Neuronal stem cell (in vitro differentiated cells): ENCODE measurements at regions not wholly inside any gene's neighbourhood (a gene's known extent, or its start where the extent isn't known, plus 50 kb on each side); places are given as distances from the start of the nearest gene placed in this dataset.

Experiments
- DNase-seq: peaks from one replicate; pipeline ENCODE4 v3.0.0-alpha.2; 2013; ENCODE audit warnings: low spot score
- H2AFZ ChIP-seq: one replicate; pipeline ENCODE4 v1.6.1; 2013; ENCODE audit warnings: mild to moderate bottlenecking, low read length, inconsistent platforms
- H2AK5ac ChIP-seq: 2 replicates; pipeline ENCODE4 v1.6.1; 2013; ENCODE audit warnings: low read depth, mild to moderate bottlenecking, inconsistent platforms, low read length, moderate library complexity, mixed read lengths
- H2BK120ac ChIP-seq: 2 replicates; pipeline ENCODE4 v1.6.1; 2013; ENCODE audit warnings: low read depth, mild to moderate bottlenecking, inconsistent platforms, low read length, moderate library complexity, mixed read lengths
- H2BK12ac ChIP-seq: one replicate; pipeline ENCODE4 v1.6.1; 2013; ENCODE audit warnings: low read length, inconsistent platforms
- H2BK15ac ChIP-seq: 2 replicates; pipeline ENCODE4 v1.6.1; 2013; ENCODE audit warnings: mild to moderate bottlenecking, low read length, inconsistent platforms, mixed read lengths
- H2BK5ac ChIP-seq: one replicate; pipeline ENCODE4 v1.6.1; 2013; ENCODE audit warnings: inconsistent platforms, mild to moderate bottlenecking, low read length, moderate library complexity
- H3K14ac ChIP-seq: one replicate; pipeline ENCODE4 v1.6.1; 2013; ENCODE audit warnings: low read length, inconsistent platforms
- H3K18ac ChIP-seq: 2 replicates; pipeline ENCODE4 v1.6.1; 2013; ENCODE audit warnings: low read length, inconsistent platforms
- H3K23ac ChIP-seq: 2 replicates; pipeline ENCODE4 v1.6.1; 2013; ENCODE audit warnings: low read depth, mild to moderate bottlenecking, mixed read lengths, low read length, inconsistent platforms; ENCODE audit not compliant: poor library complexity
- H3K27ac ChIP-seq: replicated peaks from 3 replicates; pipeline ENCODE4 v1.5.1; 2013; ENCODE audit warnings: low read length, inconsistent platforms
- H3K27me3 ChIP-seq, 3 experiments: 2 replicates each; pipeline ENCODE4 v1.6.1; 2013; ENCODE audit warnings: low read length in 3 of 3, mild to moderate bottlenecking in 2 of 3, inconsistent platforms in 1 of 3, low read depth in 1 of 3, mixed read lengths in 1 of 3, moderate library complexity in 1 of 3; ENCODE audit not compliant: control insufficient read depth in 3 of 3, insufficient read depth in 3 of 3
- H3K36me3 ChIP-seq, 2 donors: replicated peaks in 1 of 2; 2 replicates each; pipeline ENCODE4 v1.6.1; 2013; ENCODE audit warnings: low read length in 2 of 2; ENCODE audit not compliant: control insufficient read depth in 2 of 2, insufficient read depth in 2 of 2
- H3K4ac ChIP-seq: 2 replicates; pipeline ENCODE4 v1.6.1; 2013; ENCODE audit warnings: inconsistent platforms, mild to moderate bottlenecking, low read length, moderate library complexity
- H3K4me1 ChIP-seq, 2 donors: 1 replicate in 1 of 2; 2 replicates in 1 of 2; pipeline ENCODE4 v1.6.1; 2013; ENCODE audit warnings: low read length in 2 of 2, low read depth in 1 of 2; ENCODE audit not compliant: control insufficient read depth in 2 of 2, insufficient read depth in 1 of 2
- H3K4me2 ChIP-seq: one replicate; pipeline ENCODE4 v1.6.1; 2013; ENCODE audit warnings: mild to moderate bottlenecking, low read length, inconsistent platforms; ENCODE audit not compliant: insufficient read depth, poor library complexity, severe bottlenecking
- H3K4me3 ChIP-seq, 2 donors: 2 replicates each; pipeline ENCODE4 v1.5.1; 2013; ENCODE audit warnings: low read length in 2 of 2, mild to moderate bottlenecking in 2 of 2, inconsistent platforms in 1 of 2, moderate library complexity in 1 of 2
- H3K79me1 ChIP-seq: one replicate; pipeline ENCODE4 v1.6.1; 2013; ENCODE audit warnings: low read depth, mild to moderate bottlenecking, inconsistent platforms, low read length, moderate library complexity
- H3K9ac ChIP-seq: one replicate; pipeline ENCODE4 v1.6.1; 2013; ENCODE audit warnings: mild to moderate bottlenecking, low read depth, low read length, inconsistent platforms; ENCODE audit not compliant: poor library complexity
- H3K9me3 ChIP-seq, 2 donors: replicated peaks in 1 of 2; 2 replicates each; pipeline versions ENCODE3 to v1.6.1; 2013; ENCODE audit warnings: low read length in 2 of 2, mild to moderate bottlenecking in 2 of 2, inconsistent platforms in 1 of 2, low read depth in 1 of 2, mixed read lengths in 1 of 2, moderate library complexity in 1 of 2; ENCODE audit not compliant: control insufficient read depth in 2 of 2, insufficient read depth in 1 of 2
- H4K8ac ChIP-seq: one replicate; pipeline ENCODE4 v1.6.1; 2013; ENCODE audit warnings: low read depth, mild to moderate bottlenecking, inconsistent platforms, low read length, moderate library complexity
- H4K91ac ChIP-seq: one replicate; pipeline ENCODE4 v1.6.1; 2013; ENCODE audit warnings: low read length, low read depth, mild to moderate bottlenecking, inconsistent platforms; ENCODE audit not compliant: poor library complexity
- WGBS, 2 donors: extraction: QIAGEN DNeasy Blood & Tissue Kit; methylation state at CpG; one replicate each; pipeline ENCODE4 v1.1.7; 2013; ENCODE audit warnings: missing lambda C conversion rate in 2 of 2, mixed read lengths in 1 of 2; ENCODE audit not compliant: insufficient read length in 2 of 2, insufficient replicate concordance in 1 of 2; ENCODE audit errors: extremely low coverage in 2 of 2; 5-methylcytosine and 5-hydroxymethylcytosine counted together

GRCh38 chr20:52622081-52622480 is 350.1 kb upstream of the TSHZ2 start:
- Histone ChIP-seq H3K4ac (no peak overlapping the region), H3K4me2 (no peak overlapping the region), H3K9me3 (no peaks in the 10 kb centered on the region), H4K91ac (no peak overlapping the region), H3K9ac (no peak overlapping the region), H2AFZ (no peak overlapping the region), H3K27me3 (no peaks in the 10 kb centered on the region), H3K23ac (no peak overlapping the region), H2BK15ac (no peak overlapping the region), H2BK12ac (no peak overlapping the region), H3K4me1 (peaks cover 9 to 15% of the 10 kb centered on the region in 2 donors), H3K18ac (no peak overlapping the region), H3K79me1 (no peaks in the 10 kb centered on the region), H3K36me3 (no peaks in the 10 kb centered on the region), H3K14ac (no peak overlapping the region), H3K4me3 (no peak overlapping the region), H4K8ac (no peak overlapping the region), H2BK120ac (no peak overlapping the region), H2AK5ac (no peak overlapping the region), H2BK5ac (no peak overlapping the region), H3K27ac (no peak overlapping the region)
- no peak for DNase-seq

- no CpG with 5 or more reads among the region's 2 CpGs for WGBS, 2 donors
- H3K4me3 ChIP-seq, result no peak overlapping the region
- no peak overlapping the region for H2BK120ac ChIP-seq
- H3K14ac ChIP-seq, result no peak overlapping the region
- H2BK12ac ChIP-seq, result no peak overlapping the region
- H3K4me1 ChIP-seq, result peaks cover 13 to 18% of the 10 kb centered on the region in 2 donors
- H3K27me3 ChIP-seq, result no peaks in the 10 kb centered on the region
- no peaks in the 10 kb centered on the region for H3K36me3 ChIP-seq
- H3K4me2 ChIP-seq, result no peak overlapping the region
- no peak overlapping the region for H3K27ac ChIP-seq
- no peaks in the 10 kb centered on the region for H3K9me3 ChIP-seq
- no peak overlapping the region for H3K23ac ChIP-seq
- H3K18ac ChIP-seq, result no peak overlapping the region
- no peak overlapping the region for H2AK5ac ChIP-seq
- H4K8ac ChIP-seq, result no peak overlapping the region
- no peak overlapping the region for H4K91ac ChIP-seq
- no peak overlapping the region for H2BK15ac ChIP-seq
- no peak for DNase-seq
- no peaks in the 10 kb centered on the region for H3K79me1 ChIP-seq
- H3K9ac ChIP-seq, result no peak overlapping the region
- H2BK5ac ChIP-seq, result no peak overlapping the region
- no peak overlapping the region for H3K4ac ChIP-seq
- H2AFZ ChIP-seq, result no peak overlapping the region
Observed at GRCh38 chr20:52621401-52621800, 350.8 kb upstream of the TSHZ2 start.

GRCh38 chr20:52619671-52620070 is 352.5 kb upstream of the TSHZ2 start:
- Histone ChIP-seq H2AFZ (no peak overlapping the region), H3K9ac (no peak overlapping the region), H3K14ac (no peak overlapping the region), H3K36me3 (no peaks in the 10 kb centered on the region), H3K23ac (no peak overlapping the region), H3K9me3 (no peaks in the 10 kb centered on the region), H3K4me3 (no peak overlapping the region), H2BK12ac (no peak overlapping the region), H2BK120ac (no peak overlapping the region), H2AK5ac (no peak overlapping the region), H2BK15ac (no peak overlapping the region), H3K27me3 (no peaks in the 10 kb centered on the region), H3K4me2 (no peak overlapping the region), H4K8ac (no peak overlapping the region), H3K4me1 (peaks cover 9 to 19% of the 10 kb centered on the region in 2 donors), H3K18ac (no peak overlapping the region), H3K27ac (no peak overlapping the region), H3K79me1 (no peaks in the 10 kb centered on the region), H3K4ac (no peak overlapping the region), H2BK5ac (no peak overlapping the region), H4K91ac (no peak overlapping the region)
- WGBS, 2 donors, result no CpG with 5 or more reads among the region's 3 CpGs
- no peak for DNase-seq

- Histone ChIP-seq H4K8ac (no peak overlapping the region), H3K14ac (no peak overlapping the region), H2AK5ac (no peak overlapping the region), H3K9ac (no peak overlapping the region), H2AFZ (no peak overlapping the region), H3K27me3 (no peaks in the 10 kb centered on the region), H3K4ac (no peak overlapping the region), H3K79me1 (no peaks in the 10 kb centered on the region), H2BK120ac (no peak overlapping the region), H3K23ac (no peak overlapping the region), H3K18ac (no peak overlapping the region), H3K27ac (no peak overlapping the region), H4K91ac (no peak overlapping the region), H2BK12ac (no peak overlapping the region), H3K4me2 (no peak overlapping the region), H2BK15ac (no peak overlapping the region), H2BK5ac (no peak overlapping the region), H3K9me3 (no peaks in the 10 kb centered on the region), H3K4me3 (no peak overlapping the region), H3K36me3 (no peaks in the 10 kb centered on the region), H3K4me1 (peaks cover 8 to 16% of the 10 kb centered on the region in 2 donors)
- no peak for DNase-seq
- no CpG with 5 or more reads among the region's 5 CpGs for WGBS, 2 donors
Observed at GRCh38 chr20:52619101-52619500, 353.1 kb upstream of the TSHZ2 start.
